Parathyroid adenoma (tissue), 2 donors: ENCODE measurements at regions not wholly inside any gene's neighbourhood (a gene's known extent, or its start where the extent isn't known, plus 50 kb on each side); places are given as distances from the start of the nearest gene placed in this dataset.

ENCODE experiments used
- H2AFZ ChIP-seq: fragments of 300-600 bp; sonication (generic); one replicate; pipeline ENCODE4 v1.7.0; 2017; ENCODE audit warnings: antibody characterized with exemption, mild to moderate bottlenecking
- H3K27ac ChIP-seq: fragments of 300-600 bp; sonication (generic); one replicate; pipeline ENCODE4 v1.7.0; 2017
- H3K27me3 ChIP-seq: fragments of 300-600 bp; sonication (generic); one replicate; pipeline ENCODE4 v1.7.0; 2017; ENCODE audit warnings: low read length; ENCODE audit not compliant: control insufficient read depth, insufficient read depth
- H3K36me3 ChIP-seq: fragments of 300-600 bp; sonication (generic); one replicate; pipeline ENCODE4 v1.7.0; 2017; ENCODE audit warnings: low read length; ENCODE audit not compliant: control insufficient read depth, insufficient read depth
- H3K4me1 ChIP-seq: fragments of 300-600 bp; sonication (generic); one replicate; pipeline ENCODE4 v1.7.0; 2017; ENCODE audit warnings: control low read depth
- H3K4me2 ChIP-seq: fragments of 300-600 bp; sonication (generic); one replicate; pipeline ENCODE4 v1.7.0; 2017; ENCODE audit warnings: low read length
- H3K4me3 ChIP-seq: fragments of 300-600 bp; sonication (generic); one replicate; pipeline ENCODE4 v1.7.0; 2017; ENCODE audit warnings: low read depth, low read length
- H3K79me2 ChIP-seq: fragments of 300-600 bp; sonication (generic); one replicate; pipeline ENCODE4 v1.7.0; 2017; ENCODE audit warnings: control low read depth
- H3K9ac ChIP-seq: fragments of 300-600 bp; sonication (generic); one replicate; pipeline ENCODE4 v1.7.0; 2017; ENCODE audit warnings: mild to moderate bottlenecking
- H3K9me3 ChIP-seq: fragments of 300-600 bp; sonication (generic); one replicate; pipeline ENCODE4 v1.7.0; 2017; ENCODE audit warnings: low read length; ENCODE audit not compliant: control insufficient read depth
- TF ChIP-seq, protein P1 (sequence below): fragments of 300-600 bp; sonication (generic); IDR thresholded peaks from one replicate; pipeline ENCODE4 v1.7.0; 2017; ENCODE audit warnings: antibody characterized with exemption, mild to moderate bottlenecking
- donor health status: primary hyperparathyroidism.

DNA sequence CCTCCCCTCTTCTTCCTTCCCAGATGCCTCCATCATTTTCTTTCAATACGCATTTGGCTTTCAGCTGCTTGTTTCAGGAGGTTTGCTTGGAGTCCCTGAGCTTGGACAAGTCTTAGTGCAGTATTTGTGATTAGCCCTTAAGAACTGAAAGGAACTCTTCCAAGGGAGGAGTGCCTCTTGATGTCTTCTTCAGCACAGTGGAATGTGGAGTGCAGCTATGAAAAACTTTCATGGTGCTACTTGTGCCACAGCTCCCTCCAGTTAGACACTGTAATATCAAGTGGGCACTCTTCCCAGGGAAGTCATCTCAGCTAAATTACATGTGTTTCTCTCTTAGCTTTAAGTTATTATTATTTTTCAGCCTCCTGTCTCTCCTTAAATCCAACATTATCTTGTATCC, 173.1 kb downstream of the NECTIN3 start:
- no peak overlapping the region for H3K4me3 ChIP-seq
- H3K4me1 ChIP-seq = no peaks in the 10 kb centered on the region
- no peak overlapping the region for H3K27ac ChIP-seq
- no peaks in the 10 kb centered on the region for H3K79me2 ChIP-seq
- no peaks in the 10 kb centered on the region for H3K9me3 ChIP-seq
- H2AFZ ChIP-seq = no peak overlapping the region
- no peaks in the 10 kb centered on the region for H3K27me3 ChIP-seq
- H3K36me3 ChIP-seq = no peaks in the 10 kb centered on the region
- no peak overlapping the region for H3K4me2 ChIP-seq
- no peak overlapping the region for H3K9ac ChIP-seq
- TF ChIP-seq, protein P1, sequence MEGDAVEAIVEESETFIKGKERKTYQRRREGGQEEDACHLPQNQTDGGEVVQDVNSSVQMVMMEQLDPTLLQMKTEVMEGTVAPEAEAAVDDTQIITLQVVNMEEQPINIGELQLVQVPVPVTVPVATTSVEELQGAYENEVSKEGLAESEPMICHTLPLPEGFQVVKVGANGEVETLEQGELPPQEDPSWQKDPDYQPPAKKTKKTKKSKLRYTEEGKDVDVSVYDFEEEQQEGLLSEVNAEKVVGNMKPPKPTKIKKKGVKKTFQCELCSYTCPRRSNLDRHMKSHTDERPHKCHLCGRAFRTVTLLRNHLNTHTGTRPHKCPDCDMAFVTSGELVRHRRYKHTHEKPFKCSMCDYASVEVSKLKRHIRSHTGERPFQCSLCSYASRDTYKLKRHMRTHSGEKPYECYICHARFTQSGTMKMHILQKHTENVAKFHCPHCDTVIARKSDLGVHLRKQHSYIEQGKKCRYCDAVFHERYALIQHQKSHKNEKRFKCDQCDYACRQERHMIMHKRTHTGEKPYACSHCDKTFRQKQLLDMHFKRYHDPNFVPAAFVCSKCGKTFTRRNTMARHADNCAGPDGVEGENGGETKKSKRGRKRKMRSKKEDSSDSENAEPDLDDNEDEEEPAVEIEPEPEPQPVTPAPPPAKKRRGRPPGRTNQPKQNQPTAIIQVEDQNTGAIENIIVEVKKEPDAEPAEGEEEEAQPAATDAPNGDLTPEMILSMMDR = no peak

DNA sequence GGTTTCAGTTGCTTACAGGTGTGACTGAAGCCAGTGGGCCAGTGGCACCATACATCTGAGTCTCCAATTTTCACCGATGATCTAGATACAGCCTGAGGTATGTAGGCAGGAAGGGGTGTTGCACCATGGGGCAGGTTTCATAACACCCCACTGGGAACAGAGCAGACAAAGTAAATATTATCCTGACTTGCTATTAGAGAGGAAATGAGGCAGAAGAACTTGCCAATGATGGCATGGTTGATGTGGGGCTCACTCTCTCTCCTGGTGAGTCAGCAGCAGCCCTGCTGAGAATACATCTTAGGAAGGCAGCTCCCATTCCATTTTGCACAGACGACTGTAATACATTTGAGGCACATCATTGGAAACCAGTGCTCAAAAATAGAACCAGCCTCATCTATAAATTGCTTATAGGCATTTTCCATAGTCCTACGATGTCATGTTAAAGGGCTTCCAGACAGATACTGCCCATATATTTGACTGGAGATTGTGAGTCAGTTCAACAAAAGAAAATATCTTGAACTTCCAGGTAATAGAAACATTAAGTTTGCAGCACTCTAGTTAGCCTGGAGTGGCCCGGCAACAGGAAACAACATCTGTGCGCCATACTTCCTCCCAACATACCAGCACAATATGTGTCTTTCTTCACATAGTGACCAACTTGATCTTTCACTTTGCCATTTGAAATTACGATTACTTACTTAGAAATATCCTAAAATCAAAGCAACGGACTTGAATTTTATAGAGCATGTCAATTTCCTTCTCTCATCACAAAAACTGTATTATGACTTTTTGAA, 175.5 kb downstream of the NECTIN3 start:
- Histone ChIP-seq H3K4me1 (no peaks in the 10 kb centered on the region), H3K27ac (no peak overlapping the region), H3K9ac (no peak overlapping the region), H3K4me2 (no peak overlapping the region), H3K79me2 (no peaks in the 10 kb centered on the region), H3K4me3 (no peak overlapping the region), H3K27me3 (no peaks in the 10 kb centered on the region), H3K36me3 (no peaks in the 10 kb centered on the region), H3K9me3 (no peaks in the 10 kb centered on the region), H2AFZ (no peak overlapping the region)
- TF ChIP-seq, protein P1 = no peak

- TF ChIP-seq, protein P1 = no peak
- Histone ChIP-seq H3K27me3 (no peaks in the 10 kb centered on the region), H3K4me3 (no peak overlapping the region), H3K4me1 (no peaks in the 10 kb centered on the region), H3K9ac (no peak overlapping the region), H3K79me2 (no peaks in the 10 kb centered on the region), H2AFZ (no peak overlapping the region), H3K27ac (no peak overlapping the region), H3K4me2 (no peak overlapping the region), H3K9me3 (no peaks in the 10 kb centered on the region), H3K36me3 (no peaks in the 10 kb centered on the region)
These were observed 176.8 kb downstream of the NECTIN3 start for GRCh38 chr3:111248406-111248805.

DNA sequence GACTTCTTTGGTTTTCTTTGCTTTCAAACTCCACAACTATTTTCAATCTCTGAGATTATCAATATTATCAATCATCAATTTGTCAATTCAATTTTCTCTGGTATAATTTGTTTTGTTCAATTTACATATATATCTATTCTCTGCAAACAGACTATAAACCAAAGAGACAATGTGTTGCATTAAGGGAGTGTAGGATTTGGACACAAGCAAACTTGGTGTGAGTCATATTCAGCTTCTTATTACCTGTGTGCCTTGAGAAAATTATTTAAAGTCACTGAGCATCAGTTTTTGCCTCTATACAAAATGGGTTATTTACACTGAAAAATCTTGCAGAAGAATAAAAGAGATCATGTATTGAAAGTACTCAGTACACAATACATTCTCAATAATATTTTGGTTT, 177.8 kb downstream of the NECTIN3 start:
- Histone ChIP-seq H3K79me2 (no peaks in the 10 kb centered on the region), H3K9ac (no peak overlapping the region), H2AFZ (no peak overlapping the region), H3K4me2 (no peak overlapping the region), H3K36me3 (no peaks in the 10 kb centered on the region), H3K27me3 (no peaks in the 10 kb centered on the region), H3K4me1 (no peaks in the 10 kb centered on the region), H3K27ac (no peak overlapping the region), H3K9me3 (no peaks in the 10 kb centered on the region), H3K4me3 (no peak overlapping the region)
- TF ChIP-seq, protein P1 = no peak

- Histone ChIP-seq H3K9ac (no peak overlapping the region), H3K36me3 (no peaks in the 10 kb centered on the region), H3K27me3 (no peaks in the 10 kb centered on the region), H3K79me2 (no peaks in the 10 kb centered on the region), H3K4me3 (no peak overlapping the region), H3K4me2 (peak overlapping the region; percentile 51), H3K4me1 (no peaks in the 10 kb centered on the region), H2AFZ (no peak overlapping the region), H3K27ac (no peak overlapping the region), H3K9me3 (no peaks in the 10 kb centered on the region)
- TF ChIP-seq, protein P1 = no peak
These were observed 181.2 kb downstream of the NECTIN3 start for GRCh38 chr3:111252779-111253178.
